ENCODE measurements at regions not wholly inside any gene's neighbourhood (a gene's known extent, or its start where the extent isn't known, plus 50 kb on each side); places are given as distances from the start of the nearest gene placed in this dataset.
"Not testable (repeated sequence)": the region's sequence is repeated elsewhere in the genome, so short reads cannot be mapped to it uniquely, and the experiment has no call there.

GRCh38 chr20:30291064-30291379 is 966.4 kb upstream of the DEFB115 start:
- TF ChIP-seq, protein P1, sequence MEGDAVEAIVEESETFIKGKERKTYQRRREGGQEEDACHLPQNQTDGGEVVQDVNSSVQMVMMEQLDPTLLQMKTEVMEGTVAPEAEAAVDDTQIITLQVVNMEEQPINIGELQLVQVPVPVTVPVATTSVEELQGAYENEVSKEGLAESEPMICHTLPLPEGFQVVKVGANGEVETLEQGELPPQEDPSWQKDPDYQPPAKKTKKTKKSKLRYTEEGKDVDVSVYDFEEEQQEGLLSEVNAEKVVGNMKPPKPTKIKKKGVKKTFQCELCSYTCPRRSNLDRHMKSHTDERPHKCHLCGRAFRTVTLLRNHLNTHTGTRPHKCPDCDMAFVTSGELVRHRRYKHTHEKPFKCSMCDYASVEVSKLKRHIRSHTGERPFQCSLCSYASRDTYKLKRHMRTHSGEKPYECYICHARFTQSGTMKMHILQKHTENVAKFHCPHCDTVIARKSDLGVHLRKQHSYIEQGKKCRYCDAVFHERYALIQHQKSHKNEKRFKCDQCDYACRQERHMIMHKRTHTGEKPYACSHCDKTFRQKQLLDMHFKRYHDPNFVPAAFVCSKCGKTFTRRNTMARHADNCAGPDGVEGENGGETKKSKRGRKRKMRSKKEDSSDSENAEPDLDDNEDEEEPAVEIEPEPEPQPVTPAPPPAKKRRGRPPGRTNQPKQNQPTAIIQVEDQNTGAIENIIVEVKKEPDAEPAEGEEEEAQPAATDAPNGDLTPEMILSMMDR (IDR thresholded peaks at IDR 0.05) = not testable (repeated sequence)
- TF ChIP-seq POLR2A (IDR thresholded peaks at IDR 0.05) = not testable (repeated sequence)
